HG03571 (cell line): ENCODE measurements at regions not wholly inside any gene's neighbourhood (a gene's known extent, or its start where the extent isn't known, plus 50 kb on each side); places are given as distances from the start of the nearest gene placed in this dataset.

Source experiments
- ATAC-seq: cut with Tn5 transposase; IDR thresholded peaks from one replicate; pipeline ENCODE4 v1.9.1; 2021; ENCODE audit not compliant: unreplicated experiment

DNA sequence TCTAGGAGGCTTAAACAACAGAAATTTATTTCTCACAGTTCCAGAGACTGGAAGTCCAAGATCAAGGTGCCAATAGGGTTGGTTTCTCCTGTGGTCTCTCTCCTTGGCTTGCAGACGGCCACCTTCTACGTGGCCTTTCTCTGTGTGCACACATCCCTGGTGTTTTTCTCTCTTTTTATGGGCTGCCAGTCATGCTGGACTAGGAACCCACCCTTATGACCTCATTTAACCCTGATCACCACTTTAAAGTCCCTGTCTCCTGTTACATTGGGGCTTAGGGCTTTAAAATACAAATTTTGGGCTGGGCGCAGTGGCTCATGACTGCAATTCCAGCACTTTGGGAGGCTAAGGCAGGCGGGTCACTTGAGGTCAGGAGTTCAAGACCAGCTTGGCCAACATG is 157.1 kb downstream of the TLE1 start:
- no peak for ATAC-seq

GRCh38 chr9:81531511-81531910 is 157.8 kb downstream of the TLE1 start:
- no peak for ATAC-seq

- ATAC-seq = no peak
Observed at GRCh38 chr9:81530846-81531245, 158.5 kb downstream of the TLE1 start.

GRCh38 chr9:81530310-81530810 is 159.0 kb downstream of the TLE1 start:
- no peak for ATAC-seq

GRCh38 chr9:81529556-81530193 is 159.7 kb downstream of the TLE1 start:
- no peak for ATAC-seq

DNA sequence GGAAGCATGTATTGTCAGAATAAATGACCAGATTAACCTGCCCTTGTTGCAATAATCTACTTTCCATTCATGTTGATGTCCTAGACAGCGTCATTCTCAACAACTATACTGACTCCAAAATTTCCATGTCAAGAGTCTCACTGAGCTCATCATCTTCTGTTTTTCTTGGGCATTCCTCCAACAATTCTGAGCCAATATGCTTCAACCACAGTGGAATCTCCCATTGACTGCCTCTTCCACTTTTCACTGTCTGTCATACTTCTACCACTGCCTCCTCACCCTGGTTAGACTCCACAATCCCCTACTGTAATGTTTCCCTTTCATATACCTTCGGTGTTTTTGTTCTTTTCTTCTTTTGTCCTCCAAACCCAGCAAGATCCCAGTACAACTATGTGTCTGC is 162.8 kb downstream of the TLE1 start:
- ATAC-seq = no peak

- no peak for ATAC-seq
Observed at GRCh38 chr9:81522716-81523551, 166.4 kb downstream of the TLE1 start.

DNA sequence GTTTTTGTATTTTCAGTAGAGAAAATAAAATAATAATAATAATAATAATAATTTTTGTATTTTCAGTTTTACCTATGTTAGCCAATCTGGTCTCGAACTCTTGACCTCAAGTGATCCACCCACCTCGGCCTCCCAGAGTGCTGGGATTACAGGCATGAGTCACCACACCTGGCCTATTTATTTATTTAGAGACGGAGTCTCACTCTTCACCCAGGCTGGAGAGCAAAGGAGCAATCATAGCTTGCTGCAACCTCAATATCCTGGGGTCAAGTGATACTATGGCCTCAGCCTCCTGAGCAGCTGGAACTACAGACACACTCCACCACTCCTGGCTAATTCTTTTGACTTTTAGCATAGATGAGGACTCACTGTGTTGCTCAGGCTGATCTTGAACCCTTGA is 167.5 kb downstream of the TLE1 start:
- ATAC-seq = no peak

DNA sequence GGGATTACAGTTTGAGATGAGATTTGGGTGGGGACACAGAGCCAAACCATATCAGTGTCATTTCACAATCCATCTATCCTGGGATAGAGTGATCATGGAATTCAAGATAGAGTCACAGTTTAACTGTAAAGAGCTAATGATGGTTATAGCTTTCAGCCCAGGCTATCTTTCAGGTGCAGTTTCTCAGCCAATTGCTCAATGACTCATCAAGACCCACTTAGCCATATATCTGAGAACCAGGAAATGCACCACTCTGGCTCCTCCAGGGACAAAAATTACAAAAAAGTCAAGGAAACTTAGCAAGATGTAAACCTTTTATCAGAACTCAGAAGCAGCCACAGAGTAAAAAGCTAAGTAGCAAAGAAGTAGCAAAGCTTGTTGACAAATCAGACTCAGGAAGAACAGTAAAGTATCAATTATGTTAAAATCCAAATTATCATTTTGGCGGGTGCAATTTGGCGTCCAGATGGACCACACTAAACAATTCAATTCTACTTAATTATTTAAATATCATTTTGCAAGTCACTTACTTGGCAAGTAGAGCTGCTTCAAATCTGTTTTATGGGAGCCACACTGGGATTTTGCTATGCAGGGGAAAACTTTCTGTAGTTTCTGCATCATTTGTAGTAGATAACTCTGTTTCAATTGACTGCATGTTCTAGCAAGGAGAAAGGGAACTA is 169.4 kb downstream of the TLE1 start:
- no peak for ATAC-seq

DNA sequence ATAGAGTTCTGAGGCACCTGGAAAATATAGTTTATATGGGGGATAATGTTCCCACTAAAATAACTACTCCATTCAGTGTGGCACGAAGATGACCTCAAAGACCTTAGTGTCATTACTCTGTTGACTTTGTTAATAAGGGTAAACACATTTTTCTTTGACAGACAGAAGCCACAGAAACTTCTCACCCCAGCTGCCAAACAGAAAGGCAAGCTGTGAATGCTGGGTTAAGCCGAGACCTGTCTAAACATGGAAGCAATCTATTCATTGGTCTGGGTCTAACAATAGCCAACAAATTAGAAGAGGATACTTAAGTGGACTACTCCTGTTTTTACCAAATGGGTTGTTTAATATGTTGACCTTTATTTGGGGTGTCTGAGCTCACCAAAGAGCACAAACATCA is 171.4 kb downstream of the TLE1 start:
- ATAC-seq = no peak

- no peak for ATAC-seq
Observed at GRCh38 chr9:81513059-81513458, 176.3 kb downstream of the TLE1 start.

- ATAC-seq = no peak
Observed at GRCh38 chr9:81512641-81513040, 176.7 kb downstream of the TLE1 start.

DNA sequence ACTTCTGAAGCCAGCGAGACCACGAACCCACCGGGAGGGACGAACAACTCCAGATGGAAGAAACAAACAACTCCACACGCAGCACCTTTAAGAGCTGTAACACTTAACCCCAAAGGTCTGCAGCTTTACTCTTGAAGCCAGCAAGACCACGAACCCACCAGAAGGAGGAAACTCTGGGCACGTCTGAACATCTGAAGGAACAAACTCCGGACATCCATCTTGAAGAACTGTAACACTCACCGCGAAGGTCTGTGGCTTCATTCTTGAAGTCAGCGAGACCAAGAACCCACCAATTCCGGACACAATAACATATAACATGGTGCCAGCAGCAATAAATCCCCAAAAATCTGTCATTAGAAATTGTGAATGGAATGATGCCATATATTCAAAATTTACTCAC is 180.9 kb downstream of the TLE1 start:
- ATAC-seq = no peak

DNA sequence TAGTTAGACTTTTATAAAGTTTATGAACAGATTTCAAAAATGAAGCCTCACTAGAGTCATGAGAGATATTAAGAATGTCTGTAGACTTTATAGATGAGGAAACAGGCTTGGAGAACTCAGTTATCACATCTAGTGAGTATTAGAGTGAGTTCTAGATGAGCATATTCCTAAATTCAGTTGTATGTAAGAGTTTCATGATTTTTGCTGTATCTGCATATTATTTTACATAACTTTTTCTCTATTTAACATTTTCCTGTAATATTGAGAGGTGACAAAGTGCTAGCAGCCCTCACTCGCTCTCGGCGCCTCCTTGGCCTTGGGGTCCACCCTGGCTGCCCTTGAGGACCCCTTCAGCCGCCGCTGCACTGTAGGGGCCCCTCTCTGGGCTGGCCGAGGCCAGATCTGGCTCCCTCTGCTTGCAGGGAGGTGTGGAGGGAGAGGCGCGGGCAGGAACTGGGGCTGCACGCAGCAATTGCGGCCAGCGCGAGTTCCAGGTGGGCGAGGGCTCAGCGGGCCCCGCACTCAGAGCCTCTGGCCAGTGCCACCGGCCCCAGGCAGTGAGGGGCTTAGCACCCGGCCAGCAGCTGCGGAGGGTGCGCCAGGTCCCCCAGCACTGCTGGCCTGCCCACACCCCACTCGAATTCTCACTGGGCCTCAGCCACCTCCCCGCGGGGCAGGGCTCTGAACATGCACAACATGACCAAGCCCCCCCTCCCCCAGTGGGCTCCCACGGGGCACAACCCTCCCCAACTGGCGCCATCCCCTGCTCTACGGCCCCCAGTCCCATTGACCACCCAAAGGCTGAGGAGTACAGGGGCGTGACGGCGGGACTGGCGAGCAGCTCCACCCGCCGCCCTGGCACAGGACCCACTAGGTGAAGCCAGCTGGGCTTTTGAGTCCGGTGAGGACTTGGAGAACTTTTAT is 182.1 kb downstream of the TLE1 start:
- ATAC-seq = no peak

DNA sequence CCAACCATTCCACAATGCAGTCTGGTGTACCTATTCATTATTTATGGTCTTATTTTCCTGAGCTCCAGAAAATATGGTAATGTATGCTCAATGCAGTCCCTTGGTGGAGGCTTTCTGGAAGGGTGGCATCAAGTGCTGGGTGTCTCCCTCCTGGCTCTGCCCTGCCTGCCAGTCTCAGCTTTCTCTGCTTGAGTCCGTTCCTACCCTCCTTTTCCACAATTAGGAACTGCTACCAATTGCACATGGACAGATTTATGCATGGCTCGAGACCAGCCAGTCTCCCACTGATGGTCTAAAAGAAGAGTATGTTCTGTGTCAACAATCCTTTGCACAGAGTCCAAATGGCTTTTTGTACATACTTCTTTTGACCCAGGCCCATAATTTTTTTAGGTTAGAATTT is 189.8 kb downstream of the TLE1 start:
- ATAC-seq = no peak

DNA sequence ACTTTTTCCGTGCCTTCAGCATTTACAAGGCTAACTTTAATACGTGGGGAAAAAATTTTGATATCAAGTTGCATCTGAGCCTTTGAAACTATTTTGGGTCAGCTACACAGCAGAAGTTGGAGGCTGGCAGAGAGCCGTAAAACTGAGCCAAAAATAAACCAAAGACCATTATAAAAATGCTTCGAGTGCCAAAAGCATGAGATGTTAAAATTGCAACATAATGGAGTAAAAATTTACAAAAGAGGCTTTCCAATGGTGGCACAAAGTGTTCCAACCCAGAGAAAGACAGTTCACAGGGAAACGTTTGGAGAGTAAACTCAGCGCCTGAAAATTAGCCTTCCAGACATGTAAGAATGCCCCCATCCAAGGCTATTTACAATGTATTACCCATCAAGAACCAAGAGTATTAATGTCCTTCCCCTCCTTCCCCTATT is 190.3 kb downstream of the TLE1 start:
- no peak for ATAC-seq

DNA sequence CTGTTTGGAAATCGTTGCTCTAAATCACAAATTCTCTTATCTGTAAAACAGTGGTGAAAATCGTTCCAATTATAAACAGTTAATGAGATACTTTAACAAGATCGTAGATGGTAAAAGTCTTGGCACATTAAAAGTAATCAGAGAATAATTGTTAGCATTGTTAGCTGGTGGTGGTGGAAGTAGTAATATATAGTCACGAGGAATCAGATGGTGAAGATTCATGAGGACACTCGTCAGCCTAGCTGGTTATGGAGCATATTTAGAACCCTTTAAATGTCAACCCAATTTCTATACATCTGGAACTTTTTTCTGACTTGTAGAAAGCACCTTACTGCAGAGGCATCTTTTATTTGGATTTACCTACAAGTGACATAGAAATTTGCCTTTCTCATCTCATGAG is 190.8 kb downstream of the TLE1 start:
- ATAC-seq = no peak

DNA sequence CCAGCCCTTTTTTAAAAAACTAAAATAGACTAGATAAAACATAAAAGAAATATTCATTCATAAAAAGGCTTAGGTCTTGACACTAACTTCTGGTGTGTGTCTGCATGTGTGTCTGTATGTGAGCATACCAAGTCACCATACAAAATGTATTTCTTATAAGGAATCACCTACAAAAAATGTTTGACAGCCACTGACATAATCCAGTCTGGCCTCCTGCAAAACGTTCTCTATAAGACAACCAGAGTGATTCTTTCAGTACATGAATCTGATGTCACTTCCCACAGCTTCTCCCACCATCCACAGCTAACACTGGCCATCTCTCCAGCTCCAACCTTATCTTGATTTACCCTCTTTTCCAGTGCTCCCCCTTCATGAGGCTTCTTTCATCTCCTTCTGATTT is 192.3 kb downstream of the TLE1 start:
- ATAC-seq = no peak

DNA sequence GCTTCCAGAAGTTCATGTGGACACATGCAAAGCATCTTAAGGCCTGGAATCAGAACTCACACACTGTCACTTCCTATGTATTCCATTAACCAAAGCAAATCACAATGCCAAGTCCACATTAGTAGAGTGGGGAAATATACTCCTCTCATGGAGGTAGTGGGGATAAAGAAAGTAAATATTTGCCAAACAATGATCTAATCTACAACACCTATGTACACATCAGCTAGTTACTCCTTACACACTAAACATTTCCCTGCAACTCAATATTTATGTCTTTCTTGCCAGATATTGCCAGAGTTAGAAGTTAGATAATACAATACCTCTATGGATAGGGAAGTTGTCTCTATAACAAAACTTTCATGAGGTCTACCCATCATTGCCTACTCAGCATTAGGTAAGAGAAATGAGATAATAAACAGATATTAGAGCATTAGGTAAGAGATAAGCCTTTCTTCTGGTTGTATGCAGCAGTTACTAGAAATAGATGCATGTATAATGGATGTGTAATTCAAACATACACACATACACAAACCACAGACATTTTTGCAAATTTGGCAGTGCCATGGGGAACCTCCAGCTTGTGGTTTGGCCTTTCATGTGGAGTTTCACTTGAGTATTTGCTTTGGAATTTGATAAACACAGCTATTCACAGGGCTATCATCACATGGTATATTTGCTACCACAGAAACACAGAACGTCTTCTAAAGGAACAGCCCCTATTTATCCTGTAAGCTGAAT is 196.5 kb downstream of the TLE1 start:
- no peak for ATAC-seq
